ENCODE measurements at regions not wholly inside any gene's neighbourhood (a gene's known extent, or its start where the extent isn't known, plus 50 kb on each side); places are given as distances from the start of the nearest gene placed in this dataset.

DNA sequence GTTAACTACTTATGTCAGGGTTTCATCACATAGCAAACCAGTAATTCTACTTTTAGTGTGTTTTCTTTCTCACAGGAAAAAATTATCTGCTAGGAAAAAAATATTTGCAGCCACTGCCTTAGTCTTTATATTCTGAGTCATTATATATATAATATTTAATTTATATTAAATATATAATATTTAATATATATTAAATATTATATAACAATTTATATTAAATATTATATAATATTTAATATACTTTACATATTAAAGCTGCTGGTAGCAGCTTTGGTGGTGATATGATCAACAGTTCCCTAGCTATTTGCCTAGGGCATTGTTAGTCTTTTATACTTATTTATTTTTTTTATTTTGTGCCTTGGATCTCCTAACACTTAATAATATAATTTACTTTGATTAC is 381.6 kb downstream of the STIM2 start:
- TF ChIP-seq, protein P1, sequence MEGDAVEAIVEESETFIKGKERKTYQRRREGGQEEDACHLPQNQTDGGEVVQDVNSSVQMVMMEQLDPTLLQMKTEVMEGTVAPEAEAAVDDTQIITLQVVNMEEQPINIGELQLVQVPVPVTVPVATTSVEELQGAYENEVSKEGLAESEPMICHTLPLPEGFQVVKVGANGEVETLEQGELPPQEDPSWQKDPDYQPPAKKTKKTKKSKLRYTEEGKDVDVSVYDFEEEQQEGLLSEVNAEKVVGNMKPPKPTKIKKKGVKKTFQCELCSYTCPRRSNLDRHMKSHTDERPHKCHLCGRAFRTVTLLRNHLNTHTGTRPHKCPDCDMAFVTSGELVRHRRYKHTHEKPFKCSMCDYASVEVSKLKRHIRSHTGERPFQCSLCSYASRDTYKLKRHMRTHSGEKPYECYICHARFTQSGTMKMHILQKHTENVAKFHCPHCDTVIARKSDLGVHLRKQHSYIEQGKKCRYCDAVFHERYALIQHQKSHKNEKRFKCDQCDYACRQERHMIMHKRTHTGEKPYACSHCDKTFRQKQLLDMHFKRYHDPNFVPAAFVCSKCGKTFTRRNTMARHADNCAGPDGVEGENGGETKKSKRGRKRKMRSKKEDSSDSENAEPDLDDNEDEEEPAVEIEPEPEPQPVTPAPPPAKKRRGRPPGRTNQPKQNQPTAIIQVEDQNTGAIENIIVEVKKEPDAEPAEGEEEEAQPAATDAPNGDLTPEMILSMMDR (conservative IDR thresholded peaks at IDR 0.05; ENCODE audit: low read depth, low read length), result no peak
- DNase-seq (ENCODE audit: low read depth), result no peak
- no peak overlapping the region for H3K4me3 ChIP-seq (ENCODE audit: low read depth, low read length)

DNA sequence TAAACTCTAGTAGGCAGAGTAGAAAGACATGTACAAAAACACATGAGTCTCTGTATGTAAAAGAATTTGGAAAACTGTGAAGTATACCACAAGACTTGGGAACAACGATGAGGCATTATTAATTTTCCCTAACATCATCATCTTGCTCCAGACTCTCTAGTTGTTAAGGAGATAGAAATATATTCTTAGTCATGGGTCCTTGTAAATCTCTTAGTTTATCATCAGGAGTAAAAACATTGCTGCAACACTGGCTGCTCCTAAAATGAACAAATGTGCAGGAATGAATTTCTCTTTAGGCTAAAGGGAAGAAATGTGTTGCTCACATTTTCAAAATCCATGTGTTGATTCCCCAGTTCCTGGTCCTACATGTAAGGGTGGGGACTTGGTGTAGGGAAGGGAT is 384.6 kb downstream of the STIM2 start:
- no peak for DNase-seq (ENCODE audit: low read depth)
- TF ChIP-seq, protein P1 (conservative IDR thresholded peaks at IDR 0.05; ENCODE audit: low read depth, low read length), result no peak
- no peak overlapping the region for H3K4me3 ChIP-seq (ENCODE audit: low read depth, low read length)

DNA sequence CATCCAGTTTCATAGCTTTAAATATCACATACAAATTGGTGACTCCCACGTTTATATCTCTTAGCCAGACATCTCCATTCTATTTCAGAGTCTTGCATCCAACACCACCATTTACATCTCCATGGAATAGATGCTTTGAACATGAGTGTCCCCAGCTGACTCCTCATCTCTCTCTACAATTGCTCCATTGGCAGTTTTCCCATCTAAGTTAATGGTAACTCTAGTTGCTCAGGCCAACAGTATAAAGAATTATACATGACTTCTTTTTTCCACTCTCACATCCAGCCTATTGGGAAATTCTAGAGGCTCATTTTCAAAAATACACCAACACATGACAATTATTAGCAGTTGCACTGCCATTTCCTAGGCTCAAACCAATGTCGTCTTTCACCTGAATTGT is 388.2 kb downstream of the STIM2 start:
- no peak for DNase-seq (ENCODE audit: low read depth)
- TF ChIP-seq, protein P1 (conservative IDR thresholded peaks at IDR 0.05; ENCODE audit: low read depth, low read length), result no peak
- H3K4me3 ChIP-seq (ENCODE audit: low read depth, low read length), result no peak overlapping the region

DNA sequence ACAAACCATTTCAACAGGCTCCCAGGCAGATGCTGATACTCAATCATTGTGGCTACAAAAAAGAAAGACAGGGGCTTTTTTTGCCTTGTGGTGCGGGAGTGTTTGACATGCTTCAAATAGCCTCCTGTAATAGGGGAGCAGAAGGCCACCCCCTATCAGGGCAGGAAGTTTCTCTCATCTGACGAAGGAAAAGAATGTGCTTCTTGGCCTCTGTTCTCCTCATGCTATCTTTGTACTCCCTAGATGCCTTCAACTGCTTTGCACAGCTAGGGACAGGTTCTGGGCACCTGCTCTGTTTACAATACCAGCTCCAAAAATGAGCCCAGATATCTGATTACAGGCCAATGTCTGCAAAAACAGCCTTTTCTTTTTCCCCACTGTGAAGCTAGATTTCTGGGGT is 391.1 kb downstream of the STIM2 start:
- no peak overlapping the region for H3K4me3 ChIP-seq (ENCODE audit: low read depth, low read length)
- TF ChIP-seq, protein P1 (conservative IDR thresholded peaks at IDR 0.05; ENCODE audit: low read depth, low read length), result no peak
- no peak for DNase-seq (ENCODE audit: low read depth)

DNA sequence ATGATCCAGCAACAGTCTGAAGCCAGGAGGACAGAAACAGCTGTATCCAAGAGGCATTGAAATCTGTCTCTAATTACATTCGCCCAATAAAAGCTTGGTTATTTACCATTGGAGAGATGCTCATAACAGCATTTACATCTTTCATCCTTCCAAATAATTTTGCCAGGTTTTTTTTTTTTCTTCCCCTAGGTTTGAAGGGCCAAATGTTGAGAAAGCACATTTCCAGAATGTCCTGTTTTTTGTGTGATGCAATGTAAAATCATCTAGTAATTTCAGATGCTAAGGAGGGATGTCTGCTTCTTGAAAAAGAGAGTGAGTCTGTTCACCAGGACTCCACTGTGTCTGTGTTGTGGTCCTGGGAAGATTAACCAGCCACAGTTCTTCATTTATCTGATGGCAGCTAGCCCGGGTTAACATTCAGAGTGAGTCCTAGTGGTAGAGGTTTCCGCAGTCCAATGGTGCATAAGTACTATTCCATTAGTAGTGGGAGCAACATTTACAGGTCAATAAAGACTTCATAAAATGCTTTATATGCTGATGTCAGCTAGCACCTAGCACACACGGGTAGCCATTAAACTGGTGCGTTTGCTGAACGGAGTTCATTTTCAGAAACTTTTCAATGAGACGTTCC is 406.8 kb downstream of the STIM2 start:
- TF ChIP-seq, protein P1 (conservative IDR thresholded peaks at IDR 0.05; ENCODE audit: low read depth, low read length), result no peak
- DNase-seq (ENCODE audit: low read depth), result no peak
- no peak overlapping the region for H3K4me3 ChIP-seq (ENCODE audit: low read depth, low read length)

DNA sequence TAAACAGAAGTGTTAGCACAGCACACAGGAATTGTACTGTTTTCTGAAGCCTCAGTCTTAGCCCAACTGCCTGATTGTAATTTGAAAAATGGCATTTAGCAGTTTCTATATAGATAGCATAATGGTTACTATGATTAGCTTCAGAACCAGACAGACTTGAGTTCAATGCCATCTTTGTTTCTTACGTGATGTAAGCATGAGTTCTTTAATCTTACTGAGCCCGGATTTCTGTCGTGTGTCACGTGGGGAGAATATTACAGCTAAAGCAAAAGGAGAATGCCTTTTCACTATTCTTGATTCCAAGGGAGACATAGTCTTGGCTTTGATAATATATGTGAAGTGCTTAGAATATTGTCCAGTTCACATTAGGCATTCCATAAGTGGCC is 407.3 kb downstream of the STIM2 start:
- H3K4me3 ChIP-seq (ENCODE audit: low read depth, low read length), result no peak overlapping the region
- TF ChIP-seq, protein P1 (conservative IDR thresholded peaks at IDR 0.05; ENCODE audit: low read depth, low read length), result no peak
- DNase-seq (ENCODE audit: low read depth), result no peak

DNA sequence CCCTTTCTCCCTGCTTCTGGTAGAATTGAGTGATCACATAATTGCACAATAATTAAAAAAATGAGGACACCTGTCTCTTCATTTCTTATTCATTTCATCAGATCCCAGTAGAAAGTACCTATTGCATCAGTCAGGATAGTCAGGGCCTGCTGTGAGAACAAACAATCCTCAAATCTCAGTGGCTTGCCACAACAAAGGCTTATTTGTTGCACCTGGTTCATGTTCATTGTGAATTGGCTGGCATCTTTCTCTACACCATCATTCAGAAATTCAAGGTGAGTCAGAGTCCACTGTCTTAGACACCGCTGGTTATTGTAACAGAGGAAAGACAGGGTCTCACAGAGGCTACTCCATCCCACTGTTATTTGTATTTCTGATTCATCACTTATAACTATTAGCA is 409.8 kb downstream of the STIM2 start:
- H3K4me3 ChIP-seq (ENCODE audit: low read depth, low read length), result no peak overlapping the region
- TF ChIP-seq, protein P1 (conservative IDR thresholded peaks at IDR 0.05; ENCODE audit: low read depth, low read length), result no peak
- no peak for DNase-seq (ENCODE audit: low read depth)
